ENCODE measurements at regions not wholly inside any gene's neighbourhood (a gene's known extent, or its start where the extent isn't known, plus 50 kb on each side); places are given as distances from the start of the nearest gene placed in this dataset.

- H3K4me1 ChIP-seq (ENCODE audit: insufficient read depth, low read length), result no peaks in the 10 kb centered on the region
- no peak overlapping the region for H2AFZ ChIP-seq (ENCODE audit: low read depth, low read length)
- H3K36me3 Mint-ChIP-seq (ENCODE audit: low read depth, unreplicated experiment), result no peaks in the 10 kb centered on the region
- H3K4me3 Mint-ChIP-seq (ENCODE audit: unreplicated experiment), result no peak overlapping the region
- H3K79me2 ChIP-seq (ENCODE audit: insufficient read depth, low read length), result no peaks in the 10 kb centered on the region
- TF ChIP-seq EZH2 (IDR thresholded peaks at IDR 0.05; ENCODE audit: insufficient read depth, low read length), result no peak
- TF ChIP-seq, protein P1, sequence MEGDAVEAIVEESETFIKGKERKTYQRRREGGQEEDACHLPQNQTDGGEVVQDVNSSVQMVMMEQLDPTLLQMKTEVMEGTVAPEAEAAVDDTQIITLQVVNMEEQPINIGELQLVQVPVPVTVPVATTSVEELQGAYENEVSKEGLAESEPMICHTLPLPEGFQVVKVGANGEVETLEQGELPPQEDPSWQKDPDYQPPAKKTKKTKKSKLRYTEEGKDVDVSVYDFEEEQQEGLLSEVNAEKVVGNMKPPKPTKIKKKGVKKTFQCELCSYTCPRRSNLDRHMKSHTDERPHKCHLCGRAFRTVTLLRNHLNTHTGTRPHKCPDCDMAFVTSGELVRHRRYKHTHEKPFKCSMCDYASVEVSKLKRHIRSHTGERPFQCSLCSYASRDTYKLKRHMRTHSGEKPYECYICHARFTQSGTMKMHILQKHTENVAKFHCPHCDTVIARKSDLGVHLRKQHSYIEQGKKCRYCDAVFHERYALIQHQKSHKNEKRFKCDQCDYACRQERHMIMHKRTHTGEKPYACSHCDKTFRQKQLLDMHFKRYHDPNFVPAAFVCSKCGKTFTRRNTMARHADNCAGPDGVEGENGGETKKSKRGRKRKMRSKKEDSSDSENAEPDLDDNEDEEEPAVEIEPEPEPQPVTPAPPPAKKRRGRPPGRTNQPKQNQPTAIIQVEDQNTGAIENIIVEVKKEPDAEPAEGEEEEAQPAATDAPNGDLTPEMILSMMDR (IDR thresholded peaks at IDR 0.05; ENCODE audit: insufficient read depth, low read depth, low read length), result no peak
- no peak overlapping the region for H3K27ac ChIP-seq (ENCODE audit: low read depth, low read length)
- no peak for DNase-seq (ENCODE audit: low read depth)
- peaks cover 2% of the 10 kb centered on the region for H3K4me1 Mint-ChIP-seq (ENCODE audit: low read depth, unreplicated experiment)
- no peaks in the 10 kb centered on the region for H3K9me3 Mint-ChIP-seq (ENCODE audit: unreplicated experiment)
- H3K27me3 Mint-ChIP-seq (ENCODE audit: low read depth, unreplicated experiment), result no peaks in the 10 kb centered on the region
- no peak overlapping the region for H3K27ac Mint-ChIP-seq (ENCODE audit: unreplicated experiment)
- no peaks in the 10 kb centered on the region for H3K36me3 ChIP-seq (ENCODE audit: insufficient read depth, low read length)
- H4K20me1 ChIP-seq (ENCODE audit: insufficient read depth, low read length), result no peaks in the 10 kb centered on the region
- H3K4me2 ChIP-seq (ENCODE audit: low read length), result no peak overlapping the region
- no peaks in the 10 kb centered on the region for H3K27me3 ChIP-seq (ENCODE audit: insufficient read depth, low read length)
- H3K9me3 ChIP-seq (ENCODE audit: insufficient read depth, low read depth, low read length), result no peaks in the 10 kb centered on the region
- H3K4me3 ChIP-seq (ENCODE audit: insufficient read depth, low read depth, low read length), result no peak overlapping the region
- no peak for FAIRE-seq
- no peak overlapping the region for H3K9ac ChIP-seq (ENCODE audit: low read length)
Measured at GRCh38 chr1:209343511-209343910, 240.0 kb upstream of the CAMK1G start.

GRCh38 chr1:209344156-209344555, 239.4 kb upstream of the CAMK1G start:
- H3K27me3 Mint-ChIP-seq (ENCODE audit: low read depth, unreplicated experiment), result no peaks in the 10 kb centered on the region
- Histone ChIP-seq H3K9me3 (ENCODE audit: insufficient read depth, low read depth, low read length) (no peaks in the 10 kb centered on the region), H3K27ac (ENCODE audit: low read depth, low read length) (no peak overlapping the region), H3K4me3 (ENCODE audit: insufficient read depth, low read depth, low read length) (no peak overlapping the region), H4K20me1 (ENCODE audit: insufficient read depth, low read length) (no peaks in the 10 kb centered on the region), H2AFZ (ENCODE audit: low read depth, low read length) (no peak overlapping the region), H3K36me3 (ENCODE audit: insufficient read depth, low read length) (no peaks in the 10 kb centered on the region), H3K4me1 (ENCODE audit: insufficient read depth, low read length) (peaks cover 3% of the 10 kb centered on the region), H3K27me3 (ENCODE audit: insufficient read depth, low read length) (no peaks in the 10 kb centered on the region), H3K9ac (ENCODE audit: low read length) (no peak overlapping the region), H3K4me2 (ENCODE audit: low read length) (no peak overlapping the region), H3K79me2 (ENCODE audit: insufficient read depth, low read length) (no peaks in the 10 kb centered on the region)
- H3K36me3 Mint-ChIP-seq (ENCODE audit: low read depth, unreplicated experiment), result no peaks in the 10 kb centered on the region
- DNase-seq (ENCODE audit: low read depth) (no peak), FAIRE-seq (no peak)
- TF ChIP-seq EZH2 (IDR thresholded peaks at IDR 0.05; ENCODE audit: insufficient read depth, low read length), result no peak
- TF ChIP-seq, protein P1 (IDR thresholded peaks at IDR 0.05; ENCODE audit: insufficient read depth, low read depth, low read length), result no peak
- peaks cover 9% of the 10 kb centered on the region for H3K4me1 Mint-ChIP-seq (ENCODE audit: low read depth, unreplicated experiment)
- no peak overlapping the region for H3K27ac Mint-ChIP-seq (ENCODE audit: unreplicated experiment)
- H3K4me3 Mint-ChIP-seq (ENCODE audit: unreplicated experiment), result no peak overlapping the region
- no peaks in the 10 kb centered on the region for H3K9me3 Mint-ChIP-seq (ENCODE audit: unreplicated experiment)

GRCh38 chr1:209349363-209350308, 233.9 kb upstream of the CAMK1G start:
- H3K27ac Mint-ChIP-seq (ENCODE audit: unreplicated experiment), result peak overlapping the region; percentile 10

More at GRCh38 chr1:209349363-209350308, 233.9 kb upstream of the CAMK1G start:
- Histone ChIP-seq H4K20me1 (ENCODE audit: insufficient read depth, low read length) (no peaks in the 10 kb centered on the region), H3K36me3 (ENCODE audit: insufficient read depth, low read length) (no peaks in the 10 kb centered on the region), H3K9me3 (ENCODE audit: insufficient read depth, low read depth, low read length) (no peaks in the 10 kb centered on the region), H3K9ac (ENCODE audit: low read length) (no peak overlapping the region), H2AFZ (ENCODE audit: low read depth, low read length) (no peak overlapping the region), H3K27ac (ENCODE audit: low read depth, low read length) (no peak overlapping the region), H3K4me1 (ENCODE audit: insufficient read depth, low read length) (peaks cover 9% of the 10 kb centered on the region), H3K27me3 (ENCODE audit: insufficient read depth, low read length) (no peaks in the 10 kb centered on the region), H3K4me3 (ENCODE audit: insufficient read depth, low read depth, low read length) (no peak overlapping the region), H3K4me2 (ENCODE audit: low read length) (peak overlapping the region; percentile 26), H3K79me2 (ENCODE audit: insufficient read depth, low read length) (no peaks in the 10 kb centered on the region)
- H3K36me3 Mint-ChIP-seq (ENCODE audit: low read depth, unreplicated experiment), result no peaks in the 10 kb centered on the region
- H3K27me3 Mint-ChIP-seq (ENCODE audit: low read depth, unreplicated experiment), result no peaks in the 10 kb centered on the region
- DNase-seq (ENCODE audit: low read depth) (peak; percentile 65), FAIRE-seq (peak; percentile 13)
- TF ChIP-seq, protein P1 (IDR thresholded peaks at IDR 0.05; ENCODE audit: insufficient read depth, low read depth, low read length), result no peak
- TF ChIP-seq EZH2 (IDR thresholded peaks at IDR 0.05; ENCODE audit: insufficient read depth, low read length), result no peak
- no peaks in the 10 kb centered on the region for H3K9me3 Mint-ChIP-seq (ENCODE audit: unreplicated experiment)
- peaks cover 29% of the 10 kb centered on the region for H3K4me1 Mint-ChIP-seq (ENCODE audit: low read depth, unreplicated experiment)
- H3K4me3 Mint-ChIP-seq (ENCODE audit: unreplicated experiment), result no peak overlapping the region
